AG04450 (cell line): ENCODE measurements at regions not wholly inside any gene's neighbourhood (a gene's known extent, or its start where the extent isn't known, plus 50 kb on each side); places are given as distances from the start of the nearest gene placed in this dataset.

Experiments used
- CTCF ChIA-PET: fragments of 300-600, 350-600 bp; formaldehyde crosslinking; extraction: SDS; loops from one replicate; lab custom pipeline; 2022; ENCODE audit warnings: antibody characterized with exemption, inconsistent platforms; lab: Charles Lee
- POLR2A ChIA-PET: fragments of 350-600 bp; formaldehyde crosslinking; extraction: SDS; loops from one replicate; lab custom pipeline; 2021; ENCODE audit warnings: antibody characterized with exemption, inconsistent platforms; lab: Yijun Ruan, JAX
- DNase-seq: peaks from one replicate; pipeline ENCODE4 v3.0.0-alpha.2; 2011; ENCODE audit warnings: low read depth, low spot score
- H3K27ac ChIP-seq: one replicate; pipeline ENCODE4 v1.5.1; 2012; ENCODE audit warnings: low read depth, low read length, control low read depth
- H3K27me3 ChIP-seq: one replicate; pipeline ENCODE4 v1.6.0; 2012; ENCODE audit warnings: low read length; ENCODE audit not compliant: control insufficient read depth, insufficient read depth
- H3K4me3 ChIP-seq: 2 replicates; pipeline ENCODE4 v1.5.1; 2011; ENCODE audit warnings: mild to moderate bottlenecking, low read depth, low read length, control low read depth
- H3K9me3 ChIP-seq: 2 replicates; pipeline ENCODE4 v1.5.1; 2012; ENCODE audit warnings: low read length; ENCODE audit not compliant: control insufficient read depth, insufficient read depth
- TF ChIP-seq, protein P1 (sequence below): IDR thresholded peaks from 2 replicates; pipeline ENCODE4 v1.5.1; 2011; ENCODE audit warnings: low read depth, low read length, control low read depth, inconsistent platforms

DNA sequence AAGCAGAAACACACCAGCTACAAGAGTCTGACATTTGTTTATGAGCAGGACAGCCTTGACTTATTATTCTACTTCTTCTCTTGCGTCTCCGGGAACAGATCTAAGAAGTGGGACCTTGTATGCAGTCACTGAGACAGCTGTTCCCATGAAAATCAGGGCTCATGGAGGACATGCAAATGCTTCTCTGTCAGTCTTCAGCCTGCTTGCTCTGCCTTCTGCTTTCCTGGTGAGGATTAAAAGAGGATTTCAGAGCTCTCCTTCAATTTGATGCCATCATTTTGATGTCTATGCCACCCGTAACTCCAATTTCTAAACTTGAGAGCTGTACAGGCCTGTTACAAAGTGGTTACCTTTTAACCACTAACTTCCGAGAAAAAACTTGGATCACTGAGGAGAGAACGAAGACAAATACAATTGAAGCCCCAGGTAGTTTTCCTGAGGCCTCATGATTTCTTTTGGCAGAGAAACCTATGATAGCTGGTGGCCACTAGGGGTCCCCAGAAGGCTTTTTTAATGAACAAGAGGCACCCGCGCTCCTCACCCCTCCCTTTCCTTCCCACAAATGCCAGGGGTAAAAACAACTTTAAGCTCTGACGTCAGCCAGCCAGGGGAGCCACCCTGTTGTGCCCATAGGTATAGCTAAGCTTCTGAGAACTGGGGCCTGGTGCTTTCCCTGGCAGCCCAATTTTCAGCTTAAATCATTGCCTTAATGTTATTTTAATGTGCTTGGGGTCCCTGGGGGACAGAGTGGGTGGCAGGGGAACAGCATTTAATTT is 97.0 kb downstream of the DDIT4L start:
- no peak overlapping the region for H3K27ac ChIP-seq
- H3K4me3 ChIP-seq: no peak overlapping the region
- TF ChIP-seq, protein P1, sequence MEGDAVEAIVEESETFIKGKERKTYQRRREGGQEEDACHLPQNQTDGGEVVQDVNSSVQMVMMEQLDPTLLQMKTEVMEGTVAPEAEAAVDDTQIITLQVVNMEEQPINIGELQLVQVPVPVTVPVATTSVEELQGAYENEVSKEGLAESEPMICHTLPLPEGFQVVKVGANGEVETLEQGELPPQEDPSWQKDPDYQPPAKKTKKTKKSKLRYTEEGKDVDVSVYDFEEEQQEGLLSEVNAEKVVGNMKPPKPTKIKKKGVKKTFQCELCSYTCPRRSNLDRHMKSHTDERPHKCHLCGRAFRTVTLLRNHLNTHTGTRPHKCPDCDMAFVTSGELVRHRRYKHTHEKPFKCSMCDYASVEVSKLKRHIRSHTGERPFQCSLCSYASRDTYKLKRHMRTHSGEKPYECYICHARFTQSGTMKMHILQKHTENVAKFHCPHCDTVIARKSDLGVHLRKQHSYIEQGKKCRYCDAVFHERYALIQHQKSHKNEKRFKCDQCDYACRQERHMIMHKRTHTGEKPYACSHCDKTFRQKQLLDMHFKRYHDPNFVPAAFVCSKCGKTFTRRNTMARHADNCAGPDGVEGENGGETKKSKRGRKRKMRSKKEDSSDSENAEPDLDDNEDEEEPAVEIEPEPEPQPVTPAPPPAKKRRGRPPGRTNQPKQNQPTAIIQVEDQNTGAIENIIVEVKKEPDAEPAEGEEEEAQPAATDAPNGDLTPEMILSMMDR: peak; percentile 85
- no peaks in the 10 kb centered on the region for H3K9me3 ChIP-seq
- DNase-seq: peak; percentile 56
- peaks cover 4% of the 10 kb centered on the region for H3K27me3 ChIP-seq
- ChIA-PET POLR2A (interaction anchor here (1.0 to 1.1 kb wide), 2 partner anchors 95 to 144 kb away, joined by 3 read pairs; no protein-coding TSS in a partner anchor), CTCF (interaction anchor here (0.5 to 10.5 kb wide), 74 partner anchors 8 to 1678 kb away, joined by 3 to 277 read pairs (median 4); partner anchors contain the start of gene DNAJB14)

DNA sequence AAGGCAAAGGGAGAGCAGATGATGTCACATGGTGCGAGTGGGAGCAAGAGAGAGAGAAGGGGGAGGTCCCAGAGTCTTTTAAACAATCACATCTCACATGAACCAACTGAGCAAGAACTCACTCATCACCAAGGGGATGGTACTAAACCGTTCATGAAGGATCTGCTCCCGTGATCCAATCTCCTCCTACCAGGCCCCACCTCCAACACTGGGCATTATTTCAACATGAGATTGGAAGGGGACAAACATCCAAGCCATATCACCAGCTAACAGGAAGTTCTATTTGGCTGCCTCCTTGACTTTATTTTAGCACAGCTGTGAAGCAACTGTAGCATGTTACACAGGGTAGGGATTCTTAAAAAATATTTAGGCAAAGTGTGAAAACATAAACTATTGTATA is 102.5 kb downstream of the DDIT4L start:
- DNase-seq: no peak
- Histone ChIP-seq H3K27ac (no peak overlapping the region), H3K27me3 (no peaks in the 10 kb centered on the region), H3K9me3 (no peaks in the 10 kb centered on the region), H3K4me3 (no peak overlapping the region)
- TF ChIP-seq, protein P1: no peak
- ChIA-PET CTCF (interaction anchor here (1.3 to 1.5 kb wide), 2 partner anchors 8 to 90 kb away, joined by 4 to 5 read pairs; no protein-coding TSS in a partner anchor), POLR2A (no interaction called here)

DNA sequence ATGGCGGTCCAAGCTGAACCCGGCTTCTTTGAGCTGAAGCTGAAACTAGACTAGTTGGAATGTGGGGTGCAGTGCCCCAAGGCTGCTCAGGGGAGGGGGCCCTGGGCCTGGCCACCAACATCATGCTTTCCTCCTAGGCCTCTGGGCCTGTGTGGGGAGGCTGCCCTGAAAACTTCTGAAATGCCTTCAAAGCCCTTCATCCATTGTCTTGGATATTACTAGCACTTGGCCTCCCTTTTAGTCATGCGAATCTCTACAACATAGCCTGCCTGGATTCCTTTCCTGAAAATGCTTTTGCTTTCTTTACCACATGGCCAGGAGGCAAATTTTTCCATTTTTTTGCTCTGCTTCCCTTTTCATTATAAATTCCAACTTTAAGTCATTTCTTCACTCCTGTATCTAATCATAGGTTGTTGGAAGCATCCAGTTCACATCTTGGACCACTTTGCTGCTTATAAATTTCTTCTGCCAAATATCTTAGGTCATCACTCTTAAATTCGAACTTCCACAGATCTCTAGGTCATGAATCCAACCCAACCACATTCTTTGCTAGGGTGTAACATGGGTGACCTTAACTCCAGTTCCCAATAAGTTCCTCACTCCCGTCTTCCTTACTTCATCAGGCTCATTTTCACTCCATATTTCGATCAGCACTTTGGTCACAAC is 103.4 kb downstream of the DDIT4L start:
- Histone ChIP-seq H3K27ac (no peak overlapping the region), H3K4me3 (no peak overlapping the region), H3K27me3 (no peaks in the 10 kb centered on the region), H3K9me3 (no peaks in the 10 kb centered on the region)
- TF ChIP-seq, protein P1: no peak
- no peak for DNase-seq
- CTCF ChIA-PET: interaction anchor here (1.5 kb wide), 1 partner anchor 9 kb away, joined by 5 read pairs; no protein-coding TSS in a partner anchor
- POLR2A ChIA-PET: no interaction called here

DNA sequence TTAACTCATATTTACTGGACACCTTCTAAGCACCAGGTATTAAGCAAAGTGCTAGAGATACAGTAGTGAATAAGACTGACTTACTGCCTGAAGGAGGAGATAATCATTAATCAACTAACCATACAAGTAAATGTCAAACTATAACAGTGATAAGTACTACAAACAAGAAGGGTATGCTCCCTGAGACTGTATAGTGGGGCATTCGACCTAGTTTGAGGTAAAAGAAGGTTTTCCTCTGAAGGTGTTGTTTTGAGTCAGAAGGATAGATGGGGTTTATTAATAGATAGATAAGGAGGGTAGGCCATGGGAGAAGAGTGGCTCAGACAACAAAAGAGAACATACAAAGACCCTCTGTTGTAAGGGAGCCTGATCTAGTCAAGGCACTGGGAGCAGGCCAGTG is 105.4 kb downstream of the DDIT4L start:
- TF ChIP-seq, protein P1: no peak
- no peaks in the 10 kb centered on the region for H3K27me3 ChIP-seq
- DNase-seq: no peak
- POLR2A ChIA-PET: interaction anchor here (0.6 kb wide), 1 partner anchor 1719 kb away, joined by 8 read pairs; no protein-coding TSS in a partner anchor
- H3K4me3 ChIP-seq: no peak overlapping the region
- CTCF ChIA-PET: interaction anchor here (1.2 to 1.6 kb wide), 2 partner anchors 9 to 87 kb away, joined by 3 to 5 read pairs; no protein-coding TSS in a partner anchor
- H3K9me3 ChIP-seq: no peaks in the 10 kb centered on the region
- no peak overlapping the region for H3K27ac ChIP-seq
